Left lobe of liver (tissue), 2 donors: ENCODE measurements at regions not wholly inside any gene's neighbourhood (a gene's known extent, or its start where the extent isn't known, plus 50 kb on each side); places are given as distances from the start of the nearest gene placed in this dataset.

Experiments used
- ATAC-seq: fragments of 200-7000 bp; cut with Tn5 transposase; one replicate; pipeline ENCODE4 v1.9.1; 2020; ENCODE audit warnings: mild to moderate bottlenecking, moderate library complexity
- DNase-seq: peaks from one replicate; pipeline ENCODE4 v3.0.0-alpha.2; 2020; ENCODE audit warnings: low spot score
- donor health status: DM: no; HTN: no; CAD: no; lungs with moderate emphysema.
- donor health status: DM: no; HTN: yes; CAD: no.

GRCh38 chr14:42480255-42480654 is 873.6 kb downstream of the LRFN5 start:
- ATAC-seq: no peak
- no peak for DNase-seq

GRCh38 chr14:42475289-42475688 is 868.6 kb downstream of the LRFN5 start:
- ATAC-seq (no peak), DNase-seq (no peak)

- DNase-seq: no peak
Observed at GRCh38 chr14:42470427-42470719, 863.7 kb downstream of the LRFN5 start.

GRCh38 chr14:42469637-42470426 is 863.2 kb downstream of the LRFN5 start:
- ATAC-seq: no peak
- DNase-seq: no peak

More at GRCh38 chr14:42470427-42470719, 863.7 kb downstream of the LRFN5 start:
- ATAC-seq: no peak

- ATAC-seq: no peak
Observed at GRCh38 chr14:42460673-42461072, 854.0 kb downstream of the LRFN5 start.

GRCh38 chr14:42459171-42459685 is 852.6 kb downstream of the LRFN5 start:
- DNase-seq (no peak), ATAC-seq (no peak)

More at GRCh38 chr14:42460673-42461072, 854.0 kb downstream of the LRFN5 start:
- DNase-seq: no peak

GRCh38 chr14:42441615-42442014 is 834.9 kb downstream of the LRFN5 start:
- no peak for DNase-seq
- ATAC-seq: no peak

- no peak for DNase-seq
- ATAC-seq: no peak
Observed at GRCh38 chr14:42437809-42438208, 831.1 kb downstream of the LRFN5 start.

GRCh38 chr14:42429401-42429800 is 822.7 kb downstream of the LRFN5 start:
- no peak for ATAC-seq
- DNase-seq: no peak

- no peak for ATAC-seq
- no peak for DNase-seq
Observed at GRCh38 chr14:42428996-42429395, 822.3 kb downstream of the LRFN5 start.

- DNase-seq: no peak
- no peak for ATAC-seq
Observed at GRCh38 chr14:42424501-42424900, 817.8 kb downstream of the LRFN5 start.

GRCh38 chr14:42421377-42422078 is 814.9 kb downstream of the LRFN5 start:
- ATAC-seq: no peak

GRCh38 chr14:42420071-42420470 is 813.4 kb downstream of the LRFN5 start:
- DNase-seq (no peak), ATAC-seq (no peak)

More at GRCh38 chr14:42421377-42422078, 814.9 kb downstream of the LRFN5 start:
- DNase-seq: no peak

- ATAC-seq (no peak), DNase-seq (no peak)
Observed at GRCh38 chr14:42407153-42407552, 800.5 kb downstream of the LRFN5 start.

GRCh38 chr14:42391146-42391834 is 784.6 kb downstream of the LRFN5 start:
- ATAC-seq: no peak

GRCh38 chr14:42378880-42379279 is 772.2 kb downstream of the LRFN5 start:
- ATAC-seq (no peak), DNase-seq (no peak)

More at GRCh38 chr14:42391146-42391834, 784.6 kb downstream of the LRFN5 start:
- no peak for DNase-seq

- DNase-seq (no peak), ATAC-seq (no peak)
Observed at GRCh38 chr14:42378274-42378673, 771.6 kb downstream of the LRFN5 start.

GRCh38 chr14:42374332-42374731 is 767.7 kb downstream of the LRFN5 start:
- DNase-seq (no peak), ATAC-seq (no peak)

- ATAC-seq (no peak), DNase-seq (no peak)
Observed at GRCh38 chr14:42370056-42370455, 763.4 kb downstream of the LRFN5 start.

- DNase-seq: no peak
- no peak for ATAC-seq
Observed at GRCh38 chr14:42368234-42368633, 761.6 kb downstream of the LRFN5 start.

GRCh38 chr14:42353315-42353714 is 746.6 kb downstream of the LRFN5 start:
- DNase-seq: no peak
- ATAC-seq: no peak

- no peak for DNase-seq
- no peak for ATAC-seq
Observed at GRCh38 chr14:42335918-42336317, 729.2 kb downstream of the LRFN5 start.
